ENCODE measurements at regions not wholly inside any gene's neighbourhood (a gene's known extent, or its start where the extent isn't known, plus 50 kb on each side); places are given as distances from the start of the nearest gene placed in this dataset.

GRCh38 chr10:113491967-113492565 lies 60.8 kb upstream of the HABP2 start:
- Histone ChIP-seq H3F3A (ENCODE audit: insufficient read depth, low read length, poor library complexity, severe bottlenecking) (no peaks in the 10 kb centered on the region), H3K36me3 (ENCODE audit: insufficient read depth, low read length) (no peaks in the 10 kb centered on the region), H3K79me2 (replicated peaks; ENCODE audit: insufficient read depth, low read length) (no peaks in the 10 kb centered on the region), H3K27ac (ENCODE audit: low read length) (no peak overlapping the region), H2AFZ (ENCODE audit: low read depth, low read length) (no peak overlapping the region), H3K9me2 (ENCODE audit: insufficient read depth, low read length) (no peaks in the 10 kb centered on the region), H4K20me1 (ENCODE audit: insufficient read depth) (no peaks in the 10 kb centered on the region), H3K4me2 (ENCODE audit: low read length) (no peak overlapping the region), H3K27me3 (ENCODE audit: insufficient read depth, low read depth, low read length) (no peaks in the 10 kb centered on the region), H3K4me3 (ENCODE audit: low read length) (no peak overlapping the region), H3K9me3 (ENCODE audit: low read length) (no peaks in the 10 kb centered on the region), H3K9ac (ENCODE audit: low read length) (no peak overlapping the region)
- no peak for TF ChIP-seq POLR2AphosphoS5 (IDR thresholded peaks at IDR 0.05)
- no peak for TF ChIP-seq EZH2 (IDR thresholded peaks at IDR 0.05; ENCODE audit: borderline replicate concordance, insufficient read depth, low read length, poor library complexity, severe bottlenecking)
- TF ChIP-seq EP300 (conservative IDR thresholded peaks at IDR 0.05; ENCODE audit: poor library complexity, severe bottlenecking), result no peak
- no peak for TF ChIP-seq REST (IDR thresholded peaks at IDR 0.05; ENCODE audit: borderline replicate concordance)
- no peak for TF ChIP-seq SMC3 (conservative IDR thresholded peaks at IDR 0.05; ENCODE audit: poor library complexity)
- TF ChIP-seq, protein P1, sequence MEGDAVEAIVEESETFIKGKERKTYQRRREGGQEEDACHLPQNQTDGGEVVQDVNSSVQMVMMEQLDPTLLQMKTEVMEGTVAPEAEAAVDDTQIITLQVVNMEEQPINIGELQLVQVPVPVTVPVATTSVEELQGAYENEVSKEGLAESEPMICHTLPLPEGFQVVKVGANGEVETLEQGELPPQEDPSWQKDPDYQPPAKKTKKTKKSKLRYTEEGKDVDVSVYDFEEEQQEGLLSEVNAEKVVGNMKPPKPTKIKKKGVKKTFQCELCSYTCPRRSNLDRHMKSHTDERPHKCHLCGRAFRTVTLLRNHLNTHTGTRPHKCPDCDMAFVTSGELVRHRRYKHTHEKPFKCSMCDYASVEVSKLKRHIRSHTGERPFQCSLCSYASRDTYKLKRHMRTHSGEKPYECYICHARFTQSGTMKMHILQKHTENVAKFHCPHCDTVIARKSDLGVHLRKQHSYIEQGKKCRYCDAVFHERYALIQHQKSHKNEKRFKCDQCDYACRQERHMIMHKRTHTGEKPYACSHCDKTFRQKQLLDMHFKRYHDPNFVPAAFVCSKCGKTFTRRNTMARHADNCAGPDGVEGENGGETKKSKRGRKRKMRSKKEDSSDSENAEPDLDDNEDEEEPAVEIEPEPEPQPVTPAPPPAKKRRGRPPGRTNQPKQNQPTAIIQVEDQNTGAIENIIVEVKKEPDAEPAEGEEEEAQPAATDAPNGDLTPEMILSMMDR (IDR thresholded peaks at IDR 0.05; ENCODE audit: poor library complexity, severe bottlenecking), result no peak
- TF ChIP-seq RAD21 (conservative IDR thresholded peaks at IDR 0.05), result no peak
- no peak for TF ChIP-seq MXI1 (conservative IDR thresholded peaks at IDR 0.05; ENCODE audit: poor library complexity, severe bottlenecking)
- no peak for TF ChIP-seq TAF1 (IDR thresholded peaks at IDR 0.05; ENCODE audit: low read depth)

- Histone ChIP-seq H3K79me2 (replicated peaks; ENCODE audit: insufficient read depth, low read length) (no peaks in the 10 kb centered on the region), H3K36me3 (ENCODE audit: insufficient read depth, low read length) (no peaks in the 10 kb centered on the region), H3K9ac (ENCODE audit: low read length) (no peak overlapping the region), H3K4me3 (ENCODE audit: low read length) (no peak overlapping the region), H3K27me3 (ENCODE audit: insufficient read depth, low read depth, low read length) (no peaks in the 10 kb centered on the region), H3F3A (ENCODE audit: insufficient read depth, low read length, poor library complexity, severe bottlenecking) (no peaks in the 10 kb centered on the region), H3K9me3 (ENCODE audit: low read length) (no peaks in the 10 kb centered on the region), H3K4me2 (ENCODE audit: low read length) (no peak overlapping the region), H3K27ac (ENCODE audit: low read length) (no peak overlapping the region), H3K9me2 (ENCODE audit: insufficient read depth, low read length) (no peaks in the 10 kb centered on the region), H4K20me1 (ENCODE audit: insufficient read depth) (no peaks in the 10 kb centered on the region), H2AFZ (ENCODE audit: low read depth, low read length) (no peak overlapping the region)
- TF ChIP-seq MXI1 (conservative IDR thresholded peaks at IDR 0.05; ENCODE audit: poor library complexity, severe bottlenecking) (no peak), RAD21 (conservative IDR thresholded peaks at IDR 0.05) (no peak), EZH2 (IDR thresholded peaks at IDR 0.05; ENCODE audit: borderline replicate concordance, insufficient read depth, low read length, poor library complexity, severe bottlenecking) (no peak), EP300 (conservative IDR thresholded peaks at IDR 0.05; ENCODE audit: poor library complexity, severe bottlenecking) (no peak)
- TF ChIP-seq, protein P1 (IDR thresholded peaks at IDR 0.05; ENCODE audit: poor library complexity, severe bottlenecking), result no peak
These were observed 59.7 kb upstream of the HABP2 start for GRCh38 chr10:113493195-113493594.
